Bronchial epithelial cell (primary cell): ENCODE measurements at regions not wholly inside any gene's neighbourhood (a gene's known extent, or its start where the extent isn't known, plus 50 kb on each side); places are given as distances from the start of the nearest gene placed in this dataset.

ENCODE experiments used
- DNase-seq: peaks from one replicate; pipeline ENCODE4 v3.0.0-alpha.2; 2010; ENCODE audit warnings: low read depth
- FAIRE-seq: peaks from 2 replicates; lab custom pipeline; 2011; peaks lifted over from hg19 to GRCh38; lab: Jason Lieb, UNC
- H3K27me3 ChIP-seq: 2 replicates; pipeline ENCODE4 v1.5.1; 2011; ENCODE audit warnings: low read length; ENCODE audit not compliant: control insufficient read depth, insufficient read depth
- H3K36me3 ChIP-seq: 2 replicates; pipeline ENCODE4 v1.5.1; 2011; ENCODE audit warnings: low read length; ENCODE audit not compliant: control insufficient read depth, insufficient read depth
- H3K4me3 ChIP-seq: 2 replicates; pipeline ENCODE4 v1.5.1; 2011; ENCODE audit warnings: mild to moderate bottlenecking, low read depth, low read length, control low read depth
- TF ChIP-seq, protein P1 (sequence below): IDR thresholded peaks from 2 replicates; pipeline ENCODE4 v1.5.1; 2011; ENCODE audit warnings: mild to moderate bottlenecking, moderate library complexity, low read length, control low read depth, inconsistent platforms; ENCODE audit not compliant: insufficient read depth, severe bottlenecking

DNA sequence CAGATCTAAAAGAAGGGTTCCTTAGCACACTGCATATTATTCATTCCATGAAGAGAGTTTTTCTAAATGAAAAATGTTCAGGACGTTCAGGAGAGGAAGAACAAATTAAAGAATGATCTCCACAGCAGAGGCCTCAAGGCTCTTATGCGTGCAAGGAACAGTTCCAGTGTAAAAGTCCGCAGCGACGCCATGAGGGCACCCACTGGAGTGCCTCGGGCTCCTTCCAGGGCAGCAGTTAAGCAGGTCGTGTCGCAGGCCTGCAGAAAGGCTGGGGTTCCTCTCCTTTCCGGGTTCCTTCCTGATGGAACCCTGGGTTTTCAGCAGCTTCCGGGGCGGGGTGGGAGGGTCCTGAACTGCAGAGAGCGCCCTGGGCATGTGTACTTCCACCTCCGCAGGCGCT lies 87.1 kb upstream of the SELENOP start:
- DNase-seq, result no peak
- FAIRE-seq, result no peak

DNA sequence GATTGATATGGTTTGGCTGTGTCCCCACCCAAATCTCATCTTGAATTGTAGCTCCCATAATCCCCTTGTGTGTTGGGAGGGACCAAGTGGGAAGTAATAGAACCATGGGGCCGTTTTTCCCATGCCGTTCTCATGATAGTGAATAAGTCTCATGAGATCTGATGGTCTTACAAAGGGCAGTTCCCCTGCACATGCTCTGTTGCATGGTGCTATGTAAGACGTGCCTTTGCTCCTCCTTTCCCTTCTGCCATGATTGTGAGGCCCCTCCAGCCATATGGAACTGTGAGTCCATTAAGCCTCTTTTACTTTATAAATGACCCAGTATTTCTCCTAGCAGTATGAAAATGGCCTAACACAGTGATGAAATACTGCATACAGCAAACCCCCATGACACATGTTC lies 84.8 kb upstream of the SELENOP start:
- no peak for DNase-seq
- Histone ChIP-seq H3K4me3 (no peak overlapping the region), H3K36me3 (no peaks in the 10 kb centered on the region), H3K27me3 (no peaks in the 10 kb centered on the region)
- FAIRE-seq, result no peak
- TF ChIP-seq, protein P1, sequence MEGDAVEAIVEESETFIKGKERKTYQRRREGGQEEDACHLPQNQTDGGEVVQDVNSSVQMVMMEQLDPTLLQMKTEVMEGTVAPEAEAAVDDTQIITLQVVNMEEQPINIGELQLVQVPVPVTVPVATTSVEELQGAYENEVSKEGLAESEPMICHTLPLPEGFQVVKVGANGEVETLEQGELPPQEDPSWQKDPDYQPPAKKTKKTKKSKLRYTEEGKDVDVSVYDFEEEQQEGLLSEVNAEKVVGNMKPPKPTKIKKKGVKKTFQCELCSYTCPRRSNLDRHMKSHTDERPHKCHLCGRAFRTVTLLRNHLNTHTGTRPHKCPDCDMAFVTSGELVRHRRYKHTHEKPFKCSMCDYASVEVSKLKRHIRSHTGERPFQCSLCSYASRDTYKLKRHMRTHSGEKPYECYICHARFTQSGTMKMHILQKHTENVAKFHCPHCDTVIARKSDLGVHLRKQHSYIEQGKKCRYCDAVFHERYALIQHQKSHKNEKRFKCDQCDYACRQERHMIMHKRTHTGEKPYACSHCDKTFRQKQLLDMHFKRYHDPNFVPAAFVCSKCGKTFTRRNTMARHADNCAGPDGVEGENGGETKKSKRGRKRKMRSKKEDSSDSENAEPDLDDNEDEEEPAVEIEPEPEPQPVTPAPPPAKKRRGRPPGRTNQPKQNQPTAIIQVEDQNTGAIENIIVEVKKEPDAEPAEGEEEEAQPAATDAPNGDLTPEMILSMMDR, result no peak

More for the DNA sequence above, 87.1 kb upstream of the SELENOP start:
- Histone ChIP-seq H3K4me3 (no peak overlapping the region), H3K27me3 (no peaks in the 10 kb centered on the region), H3K36me3 (no peaks in the 10 kb centered on the region)
- TF ChIP-seq, protein P1, result no peak

DNA sequence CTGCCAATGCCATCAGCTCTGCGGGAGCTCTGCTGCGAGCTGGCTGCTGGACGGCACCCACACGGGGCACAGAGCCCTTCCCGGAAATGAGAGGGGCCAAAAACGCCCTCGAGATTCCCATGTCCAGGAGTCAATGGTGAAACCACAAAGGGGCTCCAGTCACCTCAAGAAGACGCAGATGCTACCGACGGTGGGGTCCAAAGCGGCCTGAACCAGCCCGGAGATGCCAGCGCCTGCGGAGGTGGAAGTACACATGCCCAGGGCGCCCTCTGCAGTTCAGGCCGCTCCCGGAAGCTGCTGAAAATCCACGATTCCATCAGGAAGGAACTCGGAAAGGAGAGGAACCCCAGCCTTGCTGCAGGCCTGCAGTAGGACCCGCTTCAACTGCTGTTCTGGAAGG lies 82.4 kb upstream of the SELENOP start:
- H3K4me3 ChIP-seq, result no peak overlapping the region
- H3K27me3 ChIP-seq, result no peaks in the 10 kb centered on the region
- FAIRE-seq (no peak), DNase-seq (no peak)
- no peaks in the 10 kb centered on the region for H3K36me3 ChIP-seq
- TF ChIP-seq, protein P1, result no peak

DNA sequence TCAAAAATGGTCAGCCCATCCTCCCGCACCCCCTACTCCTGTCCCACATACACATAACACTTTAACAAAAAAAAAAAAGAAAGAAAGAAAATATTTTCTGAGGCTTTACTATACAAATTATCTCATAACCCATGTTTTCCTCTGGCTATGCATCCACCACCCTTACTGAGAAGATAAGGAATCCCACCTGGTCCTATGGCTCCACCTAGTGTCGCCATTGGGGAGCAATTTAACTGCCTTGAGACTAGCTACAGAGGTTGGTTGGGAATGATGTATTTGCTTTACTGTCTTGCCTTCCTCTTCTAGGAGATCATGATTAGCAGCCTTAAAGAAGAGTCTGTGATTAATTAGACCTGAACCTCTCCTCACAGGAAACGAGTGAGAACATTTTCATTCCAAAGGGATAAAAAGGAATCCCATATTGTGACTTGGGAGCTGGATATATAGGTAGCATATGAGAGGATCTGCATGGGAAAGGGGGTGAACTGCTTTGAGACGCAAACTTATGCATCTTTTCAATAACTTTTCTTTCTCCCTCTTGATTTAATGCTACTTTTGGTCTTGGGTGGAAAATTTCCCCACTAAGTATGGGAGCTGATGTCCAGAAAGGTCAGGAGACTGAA lies 77.7 kb upstream of the SELENOP start:
- DNase-seq, result peak; percentile 68
- no peak overlapping the region for H3K4me3 ChIP-seq
- no peak for FAIRE-seq
- TF ChIP-seq, protein P1, result peak; percentile 77
- H3K27me3 ChIP-seq, result no peaks in the 10 kb centered on the region
- H3K36me3 ChIP-seq, result no peaks in the 10 kb centered on the region

DNA sequence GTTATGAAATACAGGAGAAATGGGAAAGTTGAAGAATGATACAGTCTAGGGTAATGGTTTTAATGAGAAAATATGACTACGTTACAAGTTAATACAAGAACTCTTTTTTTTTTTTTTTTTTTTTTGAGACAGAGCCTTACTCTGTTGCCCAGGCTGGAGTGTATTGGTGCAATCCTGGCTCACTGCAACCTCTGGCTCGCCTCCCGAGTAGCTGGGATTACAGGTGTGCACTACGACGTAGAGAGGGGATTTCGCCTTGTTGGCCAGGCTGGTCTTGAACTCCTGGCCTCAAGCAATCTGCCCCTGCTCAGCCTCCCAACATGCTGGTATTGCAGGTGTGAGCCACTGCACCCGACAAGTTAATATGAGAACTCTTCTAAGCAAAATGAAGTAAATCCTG lies 77.1 kb upstream of the SELENOP start:
- no peak for FAIRE-seq
- Histone ChIP-seq H3K36me3 (no peaks in the 10 kb centered on the region), H3K27me3 (peaks cover 2% of the 10 kb centered on the region), H3K4me3 (no peak overlapping the region)
- DNase-seq, result no peak
- TF ChIP-seq, protein P1, result no peak

DNA sequence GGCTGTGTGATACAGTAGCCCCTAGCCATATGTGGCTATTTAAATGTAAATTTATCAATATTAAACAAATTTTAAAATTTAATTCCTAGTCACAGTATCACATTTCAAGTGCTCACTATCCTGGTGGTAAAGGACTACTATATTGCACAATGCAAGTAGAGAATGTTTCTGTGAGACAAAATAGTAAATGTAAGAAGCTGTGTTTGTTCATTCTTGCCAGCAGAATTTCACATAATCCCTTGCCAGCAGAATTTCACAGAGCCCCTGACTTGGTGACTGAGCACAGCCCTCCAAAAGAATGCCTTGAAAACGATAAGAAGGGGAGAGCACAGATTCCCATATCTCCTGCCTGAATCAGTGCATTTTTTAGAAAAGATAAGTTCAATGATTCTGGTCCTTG lies 75.9 kb upstream of the SELENOP start:
- no peak for FAIRE-seq
- TF ChIP-seq, protein P1, result no peak
- DNase-seq, result no peak
- Histone ChIP-seq H3K27me3 (peaks cover 2% of the 10 kb centered on the region), H3K4me3 (no peak overlapping the region), H3K36me3 (no peaks in the 10 kb centered on the region)
